NCI-H128 (cell line): ENCODE measurements at regions not wholly inside any gene's neighbourhood (a gene's known extent, or its start where the extent isn't known, plus 50 kb on each side); places are given as distances from the start of the nearest gene placed in this dataset.
"Not testable (repeated sequence)": the region's sequence is repeated elsewhere in the genome, so short reads cannot be mapped to it uniquely, and the experiment has no call there.

Source experiments
- DNase-seq: peaks from one replicate; lab custom pipeline; 2025; ENCODE audit not compliant: unreplicated experiment; lab: John Stamatoyannopoulos, UW

- DNase-seq = not testable (repeated sequence)
Observed at GRCh38 chr22:19660583-19660982, 53.7 kb upstream of the SEPTIN5 start.

- no peak for DNase-seq
Observed at GRCh38 chr22:19661156-19661555, 53.1 kb upstream of the SEPTIN5 start.

GRCh38 chr22:19662049-19662684, 52.1 kb upstream of the SEPTIN5 start:
- DNase-seq = not testable (repeated sequence)

GRCh38 chr22:19663286-19663815, 51.0 kb upstream of the SEPTIN5 start:
- no peak for DNase-seq

GRCh38 chr22:19663821-19664355, 50.4 kb upstream of the SEPTIN5 start:
- DNase-seq = no peak

GRCh38 chr22:19664406-19664805, 49.9 kb upstream of the SEPTIN5 start:
- DNase-seq = no peak
